Urinary bladder (tissue), 3 donors: ENCODE measurements at regions not wholly inside any gene's neighbourhood (a gene's known extent, or its start where the extent isn't known, plus 50 kb on each side); places are given as distances from the start of the nearest gene placed in this dataset.
"Not testable (repeated sequence)": the region's sequence is repeated elsewhere in the genome, so short reads cannot be mapped to it uniquely, and the experiment has no call there.

Experiments
- DNase-seq: peaks from one replicate; pipeline ENCODE4 v3.0.0-alpha.2; 2015; ENCODE audit errors: extremely low spot score
- H3K27ac ChIP-seq: one replicate; pipeline ENCODE4 v1.5.1; 2013; ENCODE audit warnings: low read depth, mild to moderate bottlenecking, moderate library complexity
- H3K36me3 ChIP-seq: one replicate; pipeline ENCODE4 v1.6.1; 2013; ENCODE audit warnings: mild to moderate bottlenecking, moderate library complexity; ENCODE audit not compliant: insufficient read depth
- H3K4me1 ChIP-seq: one replicate; pipeline ENCODE4 v1.6.1; 2013; ENCODE audit warnings: mild to moderate bottlenecking, moderate library complexity; ENCODE audit not compliant: insufficient read depth
- H3K4me3 ChIP-seq: one replicate; pipeline ENCODE4 v1.5.1; 2013; ENCODE audit warnings: low read depth, low read length
- WGBS: extraction: QIAGEN DNeasy Blood & Tissue Kit; methylation state at CpG from one replicate; pipeline ENCODE4 v1.1.7; 2013; 5-methylcytosine and 5-hydroxymethylcytosine counted together
- donor health status: healthy with polysubstance abuse.
- donor health status: healthy.

DNA sequence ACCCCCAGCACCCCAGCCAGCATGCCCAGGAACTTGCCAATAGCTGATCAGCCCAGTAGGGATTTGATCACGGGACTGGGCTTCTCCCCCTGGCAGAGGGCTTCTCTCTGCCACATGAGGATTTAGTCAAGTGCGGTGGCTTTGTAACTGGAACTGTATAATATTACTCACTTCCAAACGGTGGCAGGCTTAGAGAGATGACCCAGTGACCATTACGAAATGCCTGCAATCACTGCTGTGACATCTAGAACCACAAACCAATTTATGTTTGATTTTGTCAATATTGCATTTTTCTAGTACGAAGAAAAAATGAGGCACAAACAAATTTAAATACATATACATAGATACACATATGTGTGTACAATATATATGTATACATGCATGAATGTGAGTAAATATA is 192.1 kb downstream of the ERCC6L2 start:
- DNase-seq = no peak
- 81% methylated on average over 5 of the region's 5 CpGs for WGBS
- Histone ChIP-seq H3K4me3 (no peak overlapping the region), H3K4me1 (no peaks in the 10 kb centered on the region), H3K27ac (no peak overlapping the region), H3K36me3 (no peaks in the 10 kb centered on the region)

DNA sequence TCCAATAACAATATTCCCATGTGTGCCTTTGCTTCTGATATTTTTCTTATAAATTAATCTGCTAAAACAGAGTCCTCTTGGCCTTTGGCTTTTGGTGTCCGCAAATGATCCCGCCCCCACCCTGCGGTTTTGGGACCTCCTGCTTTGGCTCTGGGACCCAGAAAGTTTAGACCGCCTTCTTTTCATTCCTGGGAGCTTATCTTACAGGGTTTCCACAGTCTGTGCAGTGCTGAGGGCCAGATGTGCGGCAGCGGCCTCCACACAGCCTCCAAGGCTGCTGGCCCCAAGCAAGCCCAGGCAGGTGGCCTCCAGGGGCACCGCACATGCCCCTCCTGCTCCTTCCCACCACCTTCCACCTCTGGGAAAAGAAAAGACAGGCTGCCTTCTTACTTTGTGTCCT is 191.5 kb downstream of the ERCC6L2 start:
- H3K4me3 ChIP-seq = no peak overlapping the region
- H3K27ac ChIP-seq = no peak overlapping the region
- H3K36me3 ChIP-seq = no peaks in the 10 kb centered on the region
- whole genome bisulfite sequencing = 54% methylated on average over 7 of the region's 7 CpGs
- no peak for DNase-seq
- H3K4me1 ChIP-seq = no peaks in the 10 kb centered on the region

DNA sequence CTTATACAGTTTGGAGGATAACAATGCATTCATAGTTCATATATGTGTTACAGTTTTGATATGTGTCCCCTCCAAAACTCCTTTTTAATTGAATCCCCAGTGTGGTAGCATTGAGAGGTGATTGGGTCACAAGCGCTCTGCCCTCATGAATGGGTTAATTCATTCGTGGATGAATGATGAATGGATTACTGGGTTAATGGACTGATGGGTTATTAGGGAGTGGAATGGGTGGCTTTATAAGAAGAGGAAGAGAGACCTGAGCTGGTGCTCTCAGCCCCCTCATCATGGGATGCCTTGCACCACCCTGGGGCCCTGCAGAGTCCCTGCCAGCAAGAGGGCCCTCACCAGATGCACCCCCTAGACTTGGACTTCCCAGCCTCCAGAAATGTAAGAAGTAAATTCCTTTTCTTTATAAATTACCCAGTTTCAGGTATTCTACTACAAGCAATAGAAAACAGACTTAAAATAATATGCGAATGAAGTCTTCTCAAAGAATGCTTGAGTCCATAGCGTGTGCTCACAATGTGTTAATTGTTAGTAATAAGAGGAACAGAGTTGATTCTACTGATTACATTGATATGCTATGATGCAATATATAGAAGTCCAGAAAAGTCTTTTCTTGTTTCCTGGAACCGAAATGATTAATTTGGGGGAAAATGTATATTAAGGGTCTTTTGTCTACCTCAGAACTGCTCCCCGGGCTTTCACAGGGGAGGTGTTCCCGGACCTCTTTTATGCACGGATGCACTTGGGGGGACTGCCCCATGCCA is 190.2 kb downstream of the ERCC6L2 start:
- no peaks in the 10 kb centered on the region for H3K4me1 ChIP-seq
- no peak overlapping the region for H3K4me3 ChIP-seq
- WGBS = 91% methylated on average over 8 of the region's 8 CpGs
- no peak overlapping the region for H3K27ac ChIP-seq
- no peak for DNase-seq
- no peaks in the 10 kb centered on the region for H3K36me3 ChIP-seq

DNA sequence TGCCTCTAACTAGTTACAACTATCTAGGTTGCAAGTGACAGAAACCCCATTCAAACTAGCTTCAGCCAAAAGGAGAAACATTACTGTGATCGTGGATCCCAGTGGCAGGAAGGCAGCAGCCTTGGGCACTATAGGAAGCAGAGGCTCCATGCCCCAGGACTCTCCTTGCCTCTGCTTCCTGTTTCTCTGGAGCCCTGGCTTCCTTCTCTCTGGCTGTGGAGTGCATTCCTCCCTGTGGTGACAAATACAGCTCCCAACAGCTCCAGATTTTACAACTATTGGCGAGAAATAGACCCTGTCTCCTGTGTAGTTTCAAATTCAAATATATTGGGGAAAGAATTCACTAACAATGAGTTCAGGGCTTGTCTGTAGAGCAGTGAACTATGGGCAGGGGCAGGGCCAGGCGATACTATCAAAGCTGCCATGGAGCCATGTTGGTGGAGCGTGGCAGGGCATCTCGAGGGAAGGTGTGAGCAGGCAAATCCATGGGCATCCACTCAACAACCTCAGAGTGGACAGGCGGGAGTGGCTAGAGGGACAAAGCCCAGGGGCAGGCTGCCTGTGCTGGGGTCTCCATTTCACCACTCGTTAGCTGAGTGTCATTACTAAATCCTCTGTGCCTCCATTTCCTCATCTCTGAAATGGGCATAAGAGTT is 189.5 kb downstream of the ERCC6L2 start:
- H3K4me1 ChIP-seq = no peaks in the 10 kb centered on the region
- no peak for DNase-seq
- no peak overlapping the region for H3K27ac ChIP-seq
- H3K4me3 ChIP-seq = no peak overlapping the region
- WGBS = 89% methylated on average over 7 of the region's 7 CpGs
- H3K36me3 ChIP-seq = no peaks in the 10 kb centered on the region

DNA sequence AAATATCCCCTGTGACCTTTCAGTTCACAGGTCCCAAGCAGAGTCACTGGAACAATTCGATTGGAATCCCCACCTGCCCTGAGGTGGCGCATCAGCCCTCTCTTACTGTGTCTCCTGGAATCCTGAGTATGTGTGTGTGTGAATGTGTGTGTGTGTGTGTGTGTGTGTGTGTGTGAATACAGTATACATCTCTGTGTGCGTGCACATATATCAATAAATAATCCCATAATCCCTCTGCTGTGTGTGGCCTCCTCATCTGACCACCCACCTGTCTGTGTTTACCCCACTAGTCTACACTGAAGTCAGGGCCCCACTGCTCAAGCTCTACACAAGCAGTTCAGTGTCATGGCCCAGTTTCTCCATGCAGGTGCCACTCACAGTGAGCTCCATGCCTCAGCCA is 187.4 kb downstream of the ERCC6L2 start:
- Histone ChIP-seq H3K4me1 (no peaks in the 10 kb centered on the region), H3K27ac (no peak overlapping the region), H3K4me3 (no peak overlapping the region), H3K36me3 (no peaks in the 10 kb centered on the region)
- WGBS = 93% methylated on average over 3 of the region's 3 CpGs
- no peak for DNase-seq

DNA sequence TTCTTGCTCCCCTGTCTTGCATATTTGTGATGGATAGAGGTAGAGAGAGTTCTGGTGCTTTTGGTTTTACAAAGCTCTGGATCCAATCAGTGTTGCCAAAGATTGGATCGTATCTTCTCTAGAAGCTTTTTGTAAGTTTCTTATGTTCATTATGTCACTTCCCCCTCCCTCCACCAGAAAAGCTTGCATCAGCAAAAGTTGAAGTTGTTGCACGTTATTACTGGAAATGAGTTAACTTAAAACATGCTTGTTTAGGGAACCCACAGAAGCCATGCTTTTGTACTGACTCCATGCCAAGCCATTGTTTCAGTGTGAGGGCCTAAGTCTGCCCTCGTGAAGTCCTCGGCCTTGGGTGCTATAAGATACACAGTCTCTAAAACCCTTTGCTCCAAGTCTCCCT is 186.5 kb downstream of the ERCC6L2 start:
- Histone ChIP-seq H3K36me3 (no peaks in the 10 kb centered on the region), H3K4me1 (no peaks in the 10 kb centered on the region), H3K27ac (no peak overlapping the region), H3K4me3 (no peak overlapping the region)
- DNase-seq = no peak
- WGBS = 70% methylated on average over 4 of the region's 4 CpGs

DNA sequence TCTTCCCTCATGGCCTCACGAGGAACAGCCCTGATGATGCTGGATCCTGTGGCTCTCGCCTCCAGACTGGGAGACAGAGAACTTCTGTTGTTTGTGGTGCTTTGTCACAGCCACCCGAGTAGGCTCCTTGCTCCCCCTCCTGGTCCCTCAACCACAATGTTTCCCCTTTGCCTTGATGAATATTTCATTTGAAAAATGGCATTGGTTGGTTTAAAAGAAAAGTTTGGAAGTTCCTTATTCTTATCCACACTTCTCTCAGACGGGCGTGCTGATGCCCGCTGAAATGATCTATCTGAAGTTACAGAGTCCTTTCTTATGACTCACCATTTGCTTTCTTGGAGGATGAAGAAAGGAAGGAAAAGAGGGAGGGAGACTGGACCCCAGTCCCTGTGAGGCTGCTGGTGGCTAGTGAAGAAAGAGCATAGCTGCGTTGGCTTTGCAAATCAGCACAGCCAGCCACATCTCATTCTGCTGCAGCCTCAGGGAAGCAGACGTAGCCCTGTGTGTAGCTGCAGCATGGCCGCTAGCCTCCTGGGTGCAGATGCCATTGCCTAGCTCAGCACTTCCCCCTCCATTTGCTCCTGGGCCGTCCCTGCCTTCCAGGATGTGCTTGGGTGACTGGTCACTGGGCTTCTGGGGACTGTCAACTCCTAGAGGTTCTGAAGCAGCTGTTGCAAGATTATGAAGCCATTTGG is 185.9 kb downstream of the ERCC6L2 start:
- H3K36me3 ChIP-seq = no peaks in the 10 kb centered on the region
- no peak overlapping the region for H3K4me3 ChIP-seq
- no peaks in the 10 kb centered on the region for H3K4me1 ChIP-seq
- H3K27ac ChIP-seq = no peak overlapping the region
- 37% methylated on average over 10 of the region's 10 CpGs for WGBS
- DNase-seq = no peak

DNA sequence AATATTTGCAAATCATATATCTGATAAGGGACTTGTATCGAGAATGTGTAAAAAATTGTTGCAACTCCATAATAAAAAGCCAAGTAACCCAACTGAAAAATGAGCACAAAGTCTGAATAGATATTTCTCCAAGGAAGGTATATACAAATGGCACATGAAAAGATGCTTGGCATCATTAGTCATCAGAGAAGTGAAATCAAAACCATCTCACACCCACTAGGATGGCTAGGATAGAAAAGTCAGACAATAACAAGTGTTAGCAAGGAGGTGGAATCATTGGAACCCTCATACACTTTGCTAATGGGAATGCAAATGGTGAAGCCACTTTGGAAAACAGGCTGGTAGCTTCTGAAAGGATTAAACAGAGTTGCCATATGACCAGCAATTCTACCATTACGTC is 182.7 kb downstream of the ERCC6L2 start:
- no peak for DNase-seq
- 93% methylated on average over 2 of the region's 2 CpGs for WGBS
- H3K4me3 ChIP-seq = no peak overlapping the region
- no peak overlapping the region for H3K27ac ChIP-seq
- H3K4me1 ChIP-seq = peaks cover 2% of the 10 kb centered on the region
- H3K36me3 ChIP-seq = no peaks in the 10 kb centered on the region

DNA sequence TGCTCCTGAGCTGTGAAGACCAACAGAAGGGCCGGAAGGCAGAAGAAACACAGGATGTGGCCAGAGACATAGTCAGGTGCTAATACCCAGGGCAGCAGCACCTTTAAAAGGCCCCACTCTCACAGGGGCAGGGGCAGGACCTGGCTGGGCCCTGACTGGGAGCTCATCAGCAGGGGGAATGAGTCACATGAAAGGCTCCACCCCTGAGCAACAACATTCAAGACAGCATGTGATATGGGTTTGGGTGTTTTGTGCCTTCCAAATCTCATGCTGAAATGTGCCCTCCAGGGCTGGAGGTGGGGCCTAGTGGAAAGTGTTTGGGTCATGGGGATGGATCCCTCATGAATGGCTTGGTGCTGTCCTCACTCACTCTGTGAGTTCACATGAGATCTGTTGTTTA is 181.7 kb downstream of the ERCC6L2 start:
- no peak overlapping the region for H3K27ac ChIP-seq
- H3K36me3 ChIP-seq = no peaks in the 10 kb centered on the region
- DNase-seq = no peak
- WGBS = 98% methylated on average over 1 of the region's 1 CpG
- peaks cover 2% of the 10 kb centered on the region for H3K4me1 ChIP-seq
- H3K4me3 ChIP-seq = no peak overlapping the region

DNA sequence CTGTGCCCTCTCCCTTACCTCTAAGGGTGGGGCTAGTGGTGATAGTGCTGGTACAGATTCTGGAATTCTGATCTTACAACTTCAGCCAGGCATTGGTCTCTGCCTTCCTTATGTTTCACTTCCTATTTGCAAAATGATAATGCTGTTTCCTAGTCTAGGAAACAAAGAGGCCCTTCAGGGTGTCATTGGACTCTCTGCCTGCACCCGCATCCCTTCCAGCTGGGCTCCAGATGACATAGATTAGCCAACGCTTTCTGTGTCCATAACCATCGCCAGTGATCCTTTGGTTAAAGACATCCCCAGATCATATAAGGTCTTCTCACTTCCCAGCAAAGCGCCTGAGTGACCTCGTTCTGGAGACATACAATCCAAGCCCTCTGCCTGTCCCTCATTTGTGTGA is 180.7 kb downstream of the ERCC6L2 start:
- 70% methylated on average over 5 of the region's 5 CpGs for WGBS
- no peak for DNase-seq
- Histone ChIP-seq H3K4me1 (peaks cover 2% of the 10 kb centered on the region), H3K36me3 (no peaks in the 10 kb centered on the region), H3K4me3 (no peak overlapping the region), H3K27ac (no peak overlapping the region)

DNA sequence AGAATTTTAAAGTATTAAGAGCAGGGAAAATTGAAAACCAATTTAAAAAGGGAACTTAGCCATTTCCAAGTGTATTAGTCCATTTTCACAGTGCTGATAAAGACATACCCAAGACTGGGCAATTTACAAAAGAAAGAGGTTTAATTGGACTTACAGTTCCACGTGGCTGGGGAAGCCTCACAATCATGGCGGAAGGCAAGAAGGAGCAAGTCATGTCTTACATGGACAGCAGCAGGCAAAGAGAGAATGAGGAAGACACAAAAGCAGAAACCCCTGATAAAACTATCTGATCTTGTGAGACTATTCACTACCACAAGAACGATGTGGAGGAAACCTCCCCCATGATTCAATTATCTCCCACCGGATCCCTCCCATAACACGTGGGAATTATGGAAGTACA is 178.8 kb downstream of the ERCC6L2 start:
- DNase-seq, H3K27ac ChIP-seq, H3K36me3 ChIP-seq, H3K4me3 ChIP-seq, H3K4me1 ChIP-seq: not testable (repeated sequence)
- 97% methylated on average over 5 of the region's 5 CpGs for WGBS

DNA sequence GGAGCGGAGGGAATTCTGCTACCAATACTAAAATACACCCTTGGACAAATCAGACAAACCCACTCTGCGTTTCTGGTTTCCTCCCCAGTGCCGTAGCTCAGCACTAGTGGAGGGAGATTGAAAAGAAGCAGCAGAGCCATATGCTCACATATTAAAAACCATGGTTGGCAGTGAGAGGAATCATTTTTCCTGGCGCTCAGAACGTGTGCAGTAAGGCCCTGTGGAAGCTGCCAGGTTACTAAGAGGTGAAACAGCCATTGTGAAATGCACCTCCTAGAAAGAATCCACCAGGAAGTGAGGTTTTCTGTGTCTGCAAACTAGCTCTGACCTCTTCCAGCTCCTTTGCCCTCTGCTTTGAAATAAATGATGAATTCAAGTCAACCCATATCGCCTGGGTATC is 177.2 kb downstream of the ERCC6L2 start:
- 79% methylated on average over 6 of the region's 6 CpGs for WGBS

DNA sequence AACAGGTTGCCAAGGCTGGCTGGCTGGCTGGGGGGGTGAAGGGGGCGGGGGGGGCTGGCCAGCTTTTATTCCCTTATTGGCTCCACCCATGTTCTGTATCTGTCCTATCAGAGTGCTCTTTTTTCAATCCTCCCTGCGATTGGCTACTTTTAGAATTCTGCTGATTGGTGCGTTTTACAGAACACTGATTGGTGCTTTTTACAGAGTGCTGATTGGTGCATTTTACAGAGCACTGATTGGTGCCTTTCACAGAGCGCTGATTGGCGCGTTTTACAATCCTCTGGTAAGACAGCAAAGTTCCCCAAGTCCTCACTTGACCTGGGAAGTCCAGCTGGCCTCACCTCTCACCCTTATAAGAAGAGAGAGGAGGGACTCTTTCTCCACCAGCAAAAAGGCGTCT is 175.9 kb downstream of the ERCC6L2 start:
- WGBS = 88% methylated on average over 7 of the region's 7 CpGs
- H3K4me3 ChIP-seq = no peak overlapping the region
- peaks cover 2% of the 10 kb centered on the region for H3K4me1 ChIP-seq
- no peaks in the 10 kb centered on the region for H3K36me3 ChIP-seq
- no peak overlapping the region for H3K27ac ChIP-seq
- DNase-seq = no peak

More for the DNA sequence above, 177.2 kb downstream of the ERCC6L2 start:
- H3K4me1 ChIP-seq = peaks cover 2% of the 10 kb centered on the region
- no peak overlapping the region for H3K27ac ChIP-seq
- H3K4me3 ChIP-seq = no peak overlapping the region
- no peak for DNase-seq
- H3K36me3 ChIP-seq = no peaks in the 10 kb centered on the region

DNA sequence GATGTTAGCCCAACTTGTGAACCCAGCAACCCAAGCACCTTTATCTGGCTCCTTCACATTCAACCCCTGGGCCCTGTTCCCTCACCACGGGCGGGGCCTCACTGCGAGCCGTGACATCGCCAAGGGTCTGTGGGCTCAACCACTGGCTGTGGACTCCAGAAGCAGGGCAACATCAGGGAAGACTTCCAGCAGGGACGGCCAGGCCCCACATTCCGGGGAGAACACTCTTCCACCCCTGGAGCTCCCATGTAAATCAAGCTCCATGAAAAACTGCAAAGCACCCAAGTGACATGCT is 175.3 kb downstream of the ERCC6L2 start:
- H3K4me1 ChIP-seq = peaks cover 2% of the 10 kb centered on the region
- no peak overlapping the region for H3K27ac ChIP-seq
- 97% methylated on average over 7 of the region's 7 CpGs for WGBS
- H3K36me3 ChIP-seq = no peaks in the 10 kb centered on the region
- DNase-seq = no peak
- no peak overlapping the region for H3K4me3 ChIP-seq
